ENCODE measurements at regions not wholly inside any gene's neighbourhood (a gene's known extent, or its start where the extent isn't known, plus 50 kb on each side); places are given as distances from the start of the nearest gene placed in this dataset.
"Not testable (repeated sequence)": the region's sequence is repeated elsewhere in the genome, so short reads cannot be mapped to it uniquely, and the experiment has no call there.

DNA sequence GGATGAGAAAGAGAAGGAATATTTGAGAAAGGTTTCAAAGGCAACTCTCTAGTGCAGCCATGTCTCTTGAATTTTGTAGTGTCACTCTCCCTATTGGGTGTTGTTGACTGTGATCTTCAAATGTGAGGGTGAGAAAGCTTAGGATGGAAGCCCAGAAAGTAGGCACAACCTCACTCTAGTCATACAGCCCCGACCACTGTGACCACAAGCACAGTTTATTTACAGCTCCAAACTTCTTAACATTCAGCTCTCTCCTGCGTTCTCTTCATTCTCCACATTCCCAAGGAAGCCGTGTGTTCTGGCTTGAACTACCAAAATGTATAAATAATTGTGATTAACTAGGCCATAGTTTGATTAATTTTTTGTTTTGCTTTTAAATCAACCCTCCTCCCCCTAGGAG lies 542.9 kb downstream of the LRRC70 start:
- DNase-seq = no peak

DNA sequence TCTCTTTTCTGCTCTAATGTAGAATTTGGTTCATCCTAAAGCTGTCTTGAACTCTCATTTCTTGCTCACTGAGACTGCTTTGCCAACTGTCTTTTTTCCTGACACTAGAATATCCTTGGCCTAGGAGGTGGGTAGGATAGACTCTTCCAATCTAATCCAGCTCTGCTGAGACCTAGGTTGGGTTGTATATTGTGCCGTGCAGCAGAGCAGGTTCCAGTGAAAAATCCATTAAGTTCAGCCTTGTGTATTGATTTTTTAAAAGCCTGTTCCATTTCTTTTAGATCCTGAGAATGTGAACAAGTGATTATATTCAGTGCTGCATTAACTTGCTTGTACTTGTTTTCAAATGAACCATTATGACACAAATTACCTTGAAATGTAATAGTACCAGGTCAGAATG lies 539.6 kb downstream of the LRRC70 start:
- DNase-seq = no peak

DNA sequence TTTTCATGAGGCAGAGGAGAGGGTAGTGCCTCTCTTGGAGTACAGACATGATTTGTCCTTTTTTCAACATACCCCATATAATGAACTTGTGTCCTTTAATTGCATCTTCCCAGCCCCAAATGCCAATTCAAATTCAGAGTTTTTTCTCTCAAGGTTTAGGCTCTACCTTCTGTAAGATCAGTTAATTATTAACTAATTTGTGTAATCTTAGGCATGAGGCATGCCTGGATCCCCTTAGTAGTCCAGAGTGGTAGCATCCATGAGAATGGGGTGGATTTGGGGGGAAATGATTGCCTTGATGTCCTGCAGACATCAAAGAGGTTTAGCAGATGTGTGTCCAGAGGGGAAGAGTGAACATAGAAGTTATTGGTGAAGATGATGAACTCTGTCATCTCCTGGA lies 533.3 kb downstream of the LRRC70 start:
- DNase-seq = no peak

DNA sequence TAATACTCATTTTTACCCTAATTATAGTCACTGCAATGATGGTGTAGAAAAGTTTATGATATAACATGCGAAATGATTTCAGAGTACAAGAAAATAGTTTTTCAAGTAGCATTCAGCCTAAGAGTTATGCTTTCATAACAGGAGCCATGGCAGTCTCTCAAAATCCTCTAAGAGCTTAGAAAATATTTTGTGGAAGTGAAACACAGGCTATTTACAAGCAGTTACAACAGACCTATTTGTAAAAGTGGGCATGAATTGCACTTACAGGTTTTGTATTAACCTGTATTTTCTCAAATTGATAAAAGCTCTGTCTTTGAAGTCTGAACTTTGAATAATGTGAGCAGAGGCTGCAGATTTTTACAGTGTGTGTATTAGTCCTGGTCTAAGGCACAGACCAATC lies 523.3 kb downstream of the LRRC70 start:
- no peak for DNase-seq

DNA sequence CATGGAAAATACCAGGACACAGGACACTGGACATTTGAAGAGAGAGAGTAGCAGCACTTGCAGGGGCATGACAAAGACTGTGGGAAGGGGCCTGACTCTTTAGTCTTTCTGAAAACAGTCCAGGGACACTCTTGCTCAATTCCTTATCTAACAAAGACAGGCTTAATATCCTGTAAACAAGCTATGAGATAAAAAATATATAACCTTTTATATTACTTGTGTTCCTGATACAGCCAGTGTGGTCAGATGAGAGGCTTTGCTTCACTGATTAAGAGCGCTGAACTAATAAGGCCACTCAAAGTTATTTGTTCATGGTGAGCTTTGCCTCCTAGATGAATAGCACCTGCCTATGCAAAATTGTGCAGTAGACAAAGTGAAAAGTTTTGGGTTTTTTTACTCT lies 518.7 kb downstream of the LRRC70 start:
- no peak for DNase-seq

DNA sequence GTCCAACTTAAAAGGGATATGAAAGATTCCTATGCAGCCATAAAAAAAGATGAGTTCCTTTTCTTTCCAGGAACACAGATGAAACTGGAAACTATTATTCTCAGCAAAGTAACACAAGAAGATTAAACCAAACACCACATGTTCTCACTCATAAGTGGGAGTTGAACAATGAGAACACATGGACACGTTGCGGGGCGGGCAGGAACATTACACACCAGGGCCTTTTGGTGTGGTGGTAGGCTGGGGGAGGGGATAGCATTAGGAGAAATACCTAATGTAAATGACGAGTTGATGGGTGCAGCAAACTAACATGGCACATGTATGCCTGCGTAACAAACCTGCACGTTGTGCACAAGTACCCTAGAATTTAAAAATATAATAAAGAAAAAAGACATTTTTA lies 516.1 kb downstream of the LRRC70 start:
- no peak for DNase-seq

DNA sequence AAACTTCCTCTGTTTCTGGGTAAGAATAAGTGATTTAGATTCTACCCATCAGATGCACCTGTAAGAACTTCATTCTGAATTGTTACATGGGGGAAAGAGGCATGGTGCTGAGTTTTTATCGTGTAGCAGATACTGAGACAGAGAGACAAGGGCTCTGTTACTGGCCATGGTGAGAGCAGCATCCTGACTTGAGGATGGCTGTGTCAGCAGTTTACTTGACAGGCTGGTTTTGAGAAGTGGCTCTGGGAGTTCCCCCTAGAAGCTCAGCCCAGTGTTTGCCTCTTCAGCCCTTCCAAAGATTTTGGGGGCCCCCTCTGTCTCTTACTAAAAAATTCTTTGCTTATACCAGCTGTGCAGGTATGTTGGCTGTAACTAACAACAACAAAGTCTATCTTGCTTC lies 510.5 kb downstream of the LRRC70 start:
- DNase-seq = no peak

DNA sequence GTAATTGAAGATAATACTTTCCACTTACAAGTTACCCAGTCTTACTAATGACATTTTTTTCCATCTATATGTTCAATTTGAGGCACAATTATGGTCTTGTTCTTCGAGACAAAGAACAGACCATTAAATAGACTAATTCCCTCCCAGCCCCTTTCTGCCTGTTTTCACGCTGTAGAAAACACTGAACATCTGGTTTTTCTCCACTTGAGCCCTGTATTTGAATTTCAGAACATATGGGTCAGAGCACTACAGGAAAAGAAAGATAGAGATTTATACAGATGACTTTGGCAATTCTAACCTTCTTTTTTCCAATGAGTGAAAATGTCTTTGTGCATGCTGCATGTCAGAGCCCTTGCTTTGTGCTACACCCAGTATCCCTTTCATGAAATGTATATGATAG lies 506.9 kb downstream of the LRRC70 start:
- DNase-seq = peak; percentile 18 to 21

DNA sequence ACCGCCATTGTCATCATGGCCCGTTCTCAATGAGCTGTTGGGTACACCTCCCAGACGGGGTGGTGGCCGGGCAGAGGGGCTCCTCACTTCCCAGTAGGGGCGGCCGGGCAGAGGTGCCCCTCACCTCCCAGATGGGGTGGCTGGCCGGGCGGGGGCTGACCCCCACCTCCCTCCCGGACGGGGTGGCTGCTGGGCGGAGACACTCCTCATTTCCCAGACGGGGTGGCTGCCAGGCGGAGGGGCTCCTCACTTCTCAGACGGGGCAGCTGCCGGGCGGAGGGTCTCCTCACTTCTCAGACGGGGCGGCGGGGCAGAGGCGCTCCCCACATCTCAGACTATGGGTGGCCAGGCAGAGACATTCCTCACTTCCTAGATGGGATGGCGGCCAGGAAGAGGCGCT lies 505.1 kb downstream of the LRRC70 start:
- not testable (repeated sequence) for DNase-seq

DNA sequence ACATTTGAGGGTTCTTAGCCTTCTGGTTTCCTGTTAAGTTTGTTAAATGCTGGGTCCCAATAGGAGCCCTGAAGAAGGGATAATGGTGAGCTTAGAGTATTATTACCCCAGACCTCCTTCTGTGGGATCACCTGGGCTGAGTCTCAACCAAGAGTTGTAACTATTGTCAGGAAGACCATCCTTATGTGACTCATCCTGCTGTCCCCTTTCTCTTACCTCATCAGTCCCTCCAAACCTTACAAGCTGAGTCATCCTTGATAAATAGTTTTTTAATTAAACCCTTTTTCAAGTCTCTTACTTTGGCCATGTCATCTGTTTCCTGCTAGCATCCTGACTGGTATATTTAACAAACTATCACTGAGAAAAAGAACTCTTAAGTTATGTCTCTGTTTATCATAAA lies 502.8 kb downstream of the LRRC70 start:
- DNase-seq = no peak

DNA sequence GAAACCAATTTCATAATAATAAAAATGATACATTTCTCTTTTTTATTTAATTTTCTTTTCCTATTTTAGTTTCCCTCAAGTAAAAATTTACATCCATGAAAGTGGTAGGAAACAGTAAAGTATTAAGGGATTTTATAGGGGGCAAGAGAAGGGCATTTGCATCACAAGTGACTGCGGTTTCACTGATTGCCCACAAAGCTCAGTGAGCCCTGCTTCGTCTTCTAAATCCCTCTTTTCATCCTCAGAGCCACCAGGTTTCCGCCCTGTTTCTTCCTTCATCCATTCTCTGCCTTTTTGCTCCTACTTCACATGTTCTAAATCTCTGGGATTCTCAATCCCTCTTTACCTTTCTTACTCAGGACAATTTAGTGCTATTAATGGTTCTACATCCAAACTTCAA lies 491.4 kb downstream of the LRRC70 start:
- DNase-seq = no peak

DNA sequence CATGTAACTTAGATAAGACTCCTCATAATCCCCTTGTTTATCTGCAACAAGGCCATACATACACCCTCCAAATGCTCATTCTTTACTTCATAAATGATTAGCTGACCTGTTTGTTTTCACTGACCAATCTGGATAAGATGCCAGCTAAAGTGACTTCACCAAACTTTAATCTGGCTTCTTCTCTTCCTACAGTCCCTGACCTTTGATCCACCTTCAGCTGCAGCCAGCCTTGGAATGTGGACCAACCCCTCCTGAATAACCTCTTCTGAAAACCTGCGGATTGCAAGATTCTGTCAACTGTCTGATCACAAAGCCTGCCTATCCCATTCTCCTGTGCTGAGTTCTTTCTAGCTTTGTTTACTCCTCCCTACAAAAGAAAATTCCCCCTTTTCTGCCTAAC lies 476.8 kb downstream of the LRRC70 start:
- DNase-seq = no peak

DNA sequence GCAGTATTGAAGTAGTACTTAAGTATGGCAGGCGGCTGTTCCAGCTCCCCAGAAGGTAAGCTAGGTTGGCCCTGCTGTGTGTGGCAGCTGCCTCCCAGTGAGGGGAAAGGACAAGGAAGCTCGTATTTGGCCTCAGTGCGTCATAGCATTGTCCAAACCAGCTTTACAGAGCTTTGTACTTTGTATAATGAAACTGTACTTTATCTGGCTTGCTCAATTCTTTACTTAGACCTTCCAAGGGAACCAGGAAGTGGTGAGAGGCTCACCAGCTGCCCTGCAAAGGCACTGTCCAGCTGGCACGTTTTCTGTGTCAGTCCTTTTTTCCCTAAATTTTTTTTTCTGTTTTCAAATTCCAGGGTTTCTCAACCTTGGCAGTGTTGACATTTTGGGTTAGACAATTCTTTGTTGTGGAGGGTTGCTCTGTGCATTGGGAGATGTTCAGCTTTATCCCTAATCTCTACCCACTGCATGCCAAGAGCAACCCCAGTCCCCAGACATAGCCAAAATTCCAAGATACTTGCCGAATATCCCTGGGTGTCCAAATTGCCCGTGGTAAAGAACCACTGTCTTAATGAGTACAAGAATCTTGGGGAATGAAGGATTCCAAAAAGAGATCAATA lies 474.5 kb downstream of the LRRC70 start:
- peak; percentile 40 to 46 for DNase-seq

DNA sequence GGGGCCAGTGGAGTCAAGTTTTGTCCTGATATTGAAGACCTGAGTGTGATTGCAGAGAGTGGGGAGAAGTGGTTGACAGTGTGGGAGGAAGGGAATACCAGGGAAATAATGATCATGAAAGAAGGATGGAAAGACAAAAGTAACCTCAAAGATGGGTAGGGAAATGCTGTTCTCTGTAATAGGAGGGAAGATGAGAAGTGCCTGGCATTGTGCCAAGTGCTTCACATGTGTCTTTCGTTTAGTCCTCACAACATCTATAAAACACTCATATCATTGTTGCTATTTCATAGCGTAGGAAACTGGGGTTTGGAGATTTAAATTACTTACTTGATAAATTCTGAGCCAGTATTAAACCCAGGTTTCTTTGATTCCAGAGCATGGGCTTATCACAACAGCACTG lies 472.3 kb downstream of the LRRC70 start:
- DNase-seq = no peak

DNA sequence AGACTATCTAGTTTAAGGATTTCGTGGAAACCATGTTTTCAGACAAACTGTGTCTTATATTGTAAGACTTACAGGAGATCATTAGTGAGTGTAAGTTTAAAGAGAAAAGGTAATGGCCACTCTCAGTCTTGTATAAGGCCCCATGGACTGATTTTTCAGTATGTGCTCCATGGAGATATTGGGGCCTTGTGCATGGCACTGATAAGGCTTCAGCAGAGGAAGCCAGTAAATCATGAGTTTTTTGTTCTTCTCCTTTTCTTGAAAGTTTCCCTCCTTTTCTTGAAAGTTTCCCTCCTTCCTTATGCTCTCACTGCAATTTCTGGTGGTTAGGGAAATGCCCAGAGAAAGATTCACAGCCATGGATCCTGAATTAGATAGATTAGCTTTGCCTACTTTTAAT lies 471.3 kb downstream of the LRRC70 start:
- DNase-seq = no peak

DNA sequence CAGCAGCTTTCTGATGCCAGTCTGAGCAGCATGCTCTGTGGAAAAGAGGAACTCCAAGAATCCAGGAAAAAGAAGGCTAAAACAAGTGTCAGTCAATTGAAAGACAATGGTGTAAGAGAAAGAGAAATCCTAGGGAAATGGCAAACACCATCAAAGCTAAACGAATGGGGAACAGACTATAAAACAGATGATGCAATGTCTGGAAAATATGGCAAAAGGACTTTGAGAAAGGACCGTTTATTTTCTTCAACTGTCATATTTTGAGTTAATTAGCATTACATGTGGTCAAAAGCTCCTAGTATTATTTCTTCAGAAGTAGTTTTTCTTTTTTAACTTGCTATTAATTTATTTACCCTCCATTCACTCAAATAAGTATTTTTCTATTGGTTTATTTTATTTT lies 465.2 kb downstream of the LRRC70 start:
- DNase-seq = no peak

DNA sequence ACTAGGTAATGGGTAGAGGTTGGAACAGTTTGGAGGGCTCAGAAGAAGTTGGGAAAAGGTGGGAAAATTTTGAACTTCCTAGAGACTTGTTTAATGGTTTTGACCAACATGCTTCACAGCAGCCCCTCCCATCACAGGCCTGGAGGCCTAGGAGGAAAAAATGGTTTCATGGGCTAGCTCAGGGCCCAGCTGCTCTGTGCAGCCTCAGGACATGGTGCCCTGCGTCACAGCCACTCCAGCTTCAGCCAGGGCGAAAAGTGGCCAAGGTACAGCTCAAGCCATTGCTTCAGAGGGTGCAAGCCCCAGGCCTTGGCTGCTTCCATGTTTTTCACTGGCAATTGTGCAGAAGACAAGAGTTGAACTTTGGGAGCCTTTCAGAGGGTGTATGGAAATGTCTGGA lies 453.7 kb downstream of the LRRC70 start:
- no peak for DNase-seq

DNA sequence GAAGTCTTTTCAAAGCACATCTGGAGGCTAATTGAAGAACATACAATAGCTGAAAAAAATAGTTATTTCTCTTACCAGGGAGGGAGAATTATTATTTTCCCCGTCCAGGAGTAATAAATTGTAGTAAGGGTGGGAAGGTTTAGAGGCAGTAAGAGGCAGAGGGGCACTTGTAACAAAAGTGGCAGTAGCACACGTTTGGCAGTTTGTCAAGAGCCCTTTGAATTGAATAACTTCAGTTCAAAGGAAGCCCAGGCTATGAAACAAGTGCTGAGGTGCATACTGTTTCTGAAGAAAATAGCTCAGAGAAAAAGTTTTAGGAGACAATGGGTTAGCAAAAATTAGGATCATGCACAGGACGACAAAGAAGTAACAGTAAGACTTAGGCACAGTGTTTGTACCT lies 451.3 kb downstream of the LRRC70 start:
- DNase-seq = peak; percentile 29 to 35

DNA sequence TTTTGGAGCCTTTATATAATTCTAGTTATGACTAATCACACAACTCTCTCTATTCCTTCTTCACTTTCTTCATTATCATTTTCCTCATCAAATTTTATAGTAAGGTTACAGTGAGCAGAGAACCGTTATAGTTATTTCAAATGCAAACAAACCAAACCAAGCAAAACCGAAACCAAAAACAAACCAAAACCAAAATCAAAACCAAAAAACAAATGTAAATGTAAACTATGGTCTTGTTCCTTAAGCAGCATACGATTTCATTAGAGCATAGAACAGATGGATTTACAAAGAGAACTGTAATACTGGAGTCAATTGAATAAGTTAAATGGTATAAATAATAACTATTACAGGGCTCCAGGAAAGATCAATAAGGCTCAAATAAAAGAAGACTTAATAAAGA lies 447.1 kb downstream of the LRRC70 start:
- no peak for DNase-seq

DNA sequence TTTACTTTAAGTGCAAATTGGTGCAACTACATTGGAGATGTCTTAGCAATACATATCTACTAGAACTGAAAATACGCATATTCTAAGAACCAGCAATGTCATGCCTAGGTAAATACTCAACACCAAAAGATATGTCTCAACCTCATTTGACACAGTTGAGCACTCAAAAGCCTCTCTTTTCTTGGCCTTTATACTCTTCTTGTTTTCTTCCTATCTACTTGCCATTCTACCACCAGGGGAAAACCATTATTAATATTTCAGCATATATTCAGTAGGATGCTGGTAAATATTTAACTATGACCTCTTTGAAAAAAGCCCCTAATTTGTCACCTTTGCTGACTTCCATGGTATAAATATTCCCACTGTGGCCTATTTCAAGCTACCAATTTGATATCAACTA lies 443.8 kb downstream of the LRRC70 start:
- no peak for DNase-seq

DNA sequence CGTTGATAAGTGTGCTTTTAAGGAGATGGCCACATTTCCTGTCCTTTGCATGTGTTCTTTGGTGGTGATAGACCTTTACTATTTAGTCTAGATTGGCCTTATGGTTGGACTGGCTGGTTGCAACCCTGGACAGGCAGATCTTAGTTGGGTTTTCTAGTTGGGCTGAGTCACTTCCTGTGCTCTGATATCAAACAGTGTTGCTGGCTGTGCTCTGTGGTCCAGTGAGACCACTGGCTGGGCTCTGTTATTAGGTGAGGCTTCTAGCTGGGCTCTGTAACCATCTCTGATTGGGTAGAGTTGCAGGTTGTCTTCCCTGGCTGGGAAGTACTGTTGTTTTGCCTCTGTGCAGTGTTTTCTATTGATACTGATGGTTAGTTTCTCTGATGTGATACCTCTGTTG lies 432.5 kb downstream of the LRRC70 start:
- DNase-seq = no peak

DNA sequence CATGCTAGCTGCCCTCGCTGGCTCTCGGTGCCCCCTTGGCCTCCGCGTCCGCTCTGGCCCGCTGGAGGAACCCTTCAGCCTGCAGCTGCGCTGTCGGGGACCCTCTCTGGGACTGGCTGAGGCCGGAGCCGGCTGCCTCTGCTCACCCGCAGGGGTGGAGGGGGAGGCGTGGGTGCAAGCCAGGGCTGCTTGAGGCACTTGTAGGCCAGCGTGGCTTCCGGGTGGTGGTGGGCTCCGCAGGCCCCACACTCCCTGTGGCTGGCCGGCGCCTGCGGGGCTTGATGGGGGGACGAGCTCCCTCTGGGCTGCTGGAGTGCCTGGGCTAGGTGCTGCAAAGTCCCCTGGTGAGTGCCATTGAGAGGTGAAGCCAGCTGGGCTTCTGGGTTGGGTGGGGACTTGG lies 429.6 kb downstream of the LRRC70 start:
- no peak for DNase-seq

DNA sequence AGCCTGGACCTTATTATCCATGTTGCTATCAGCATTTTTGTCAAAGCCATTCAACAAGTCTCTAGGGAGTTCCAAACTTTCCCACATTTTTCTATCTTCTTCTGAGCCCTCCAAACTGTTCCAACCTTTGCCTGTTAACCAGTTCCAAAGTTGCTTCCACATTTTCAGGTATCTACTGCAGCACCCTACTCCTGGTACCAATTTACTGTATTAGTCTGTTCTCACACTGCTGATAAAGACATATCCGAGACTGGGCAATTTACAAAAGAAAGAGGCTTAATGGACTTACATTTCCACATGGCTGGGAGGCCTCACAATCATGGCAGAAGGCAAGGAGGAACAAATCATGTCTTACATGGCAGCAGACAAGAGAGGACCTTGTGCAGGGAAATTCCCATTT lies 416.2 kb downstream of the LRRC70 start:
- not testable (repeated sequence) for DNase-seq

DNA sequence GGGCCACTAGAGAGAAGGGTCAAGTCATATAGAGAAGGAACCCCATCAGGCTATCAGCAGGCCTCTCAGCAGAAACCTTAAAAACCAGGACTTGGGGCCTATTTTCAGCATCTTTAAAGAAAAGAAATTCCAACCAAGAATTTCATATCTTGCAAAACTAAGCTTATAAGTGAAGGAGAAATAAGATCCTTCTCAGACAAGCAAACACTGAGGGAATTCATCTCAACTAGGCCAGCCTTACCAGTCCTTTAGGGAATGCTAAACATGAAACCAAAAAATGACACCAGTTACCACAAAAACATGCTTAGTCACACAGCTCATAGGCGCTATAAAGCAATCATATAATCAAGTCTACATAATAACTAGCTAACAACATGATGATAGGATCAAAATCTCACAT lies 407.1 kb downstream of the LRRC70 start:
- no peak for DNase-seq

DNA sequence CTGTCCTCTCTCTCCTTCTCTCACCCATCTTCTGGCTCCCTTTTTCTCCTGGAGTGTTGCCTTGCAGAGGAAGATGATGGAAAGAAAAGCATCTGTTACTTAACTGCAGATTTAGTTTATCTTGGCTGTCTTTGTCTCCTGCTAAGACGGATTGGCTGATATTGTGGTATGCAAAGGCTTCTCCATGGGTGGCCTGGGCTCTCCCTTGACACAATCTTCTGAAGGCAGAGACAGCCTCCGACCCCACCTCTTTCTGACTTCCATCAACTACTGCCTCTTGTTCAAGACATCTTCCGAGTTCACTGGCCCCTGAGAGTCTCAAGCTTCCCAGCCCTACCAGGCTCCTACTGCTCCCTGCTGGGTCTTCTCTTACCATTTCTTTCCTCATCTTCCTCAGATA lies 403.7 kb downstream of the LRRC70 start:
- no peak for DNase-seq

Data from right lung (tissue), 2 donors.